ENCODE measurements at regions not wholly inside any gene's neighbourhood (a gene's known extent, or its start where the extent isn't known, plus 50 kb on each side); places are given as distances from the start of the nearest gene placed in this dataset.

DNA sequence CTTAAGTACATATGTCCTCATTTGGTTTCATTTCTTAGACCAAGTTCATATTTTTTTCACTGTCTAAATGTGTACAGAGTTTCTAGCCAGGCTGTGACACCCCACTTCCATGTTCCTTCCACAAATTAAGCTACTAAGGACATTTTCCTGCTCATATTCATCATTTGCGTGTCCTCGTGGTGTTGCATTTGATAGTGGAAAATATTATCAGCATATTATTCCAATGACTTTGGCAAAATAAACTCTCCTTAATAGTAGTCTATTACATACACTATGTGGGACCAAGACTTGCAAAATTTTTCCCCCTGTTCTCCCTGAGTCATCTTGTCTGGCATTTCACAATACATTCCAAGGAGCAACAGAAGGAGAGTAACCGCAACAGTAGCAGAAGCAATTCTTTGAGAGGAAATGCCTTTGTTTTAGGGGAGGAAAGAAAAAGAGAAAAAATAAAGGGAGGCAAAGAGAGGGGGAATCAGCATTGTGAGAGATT lies 599.2 kb downstream of the COL12A1 start:
- H3K4me3 ChIP-seq (ENCODE audit: low read depth, low read length) = peak overlapping the region; percentile 36
- TF ChIP-seq, protein P1, sequence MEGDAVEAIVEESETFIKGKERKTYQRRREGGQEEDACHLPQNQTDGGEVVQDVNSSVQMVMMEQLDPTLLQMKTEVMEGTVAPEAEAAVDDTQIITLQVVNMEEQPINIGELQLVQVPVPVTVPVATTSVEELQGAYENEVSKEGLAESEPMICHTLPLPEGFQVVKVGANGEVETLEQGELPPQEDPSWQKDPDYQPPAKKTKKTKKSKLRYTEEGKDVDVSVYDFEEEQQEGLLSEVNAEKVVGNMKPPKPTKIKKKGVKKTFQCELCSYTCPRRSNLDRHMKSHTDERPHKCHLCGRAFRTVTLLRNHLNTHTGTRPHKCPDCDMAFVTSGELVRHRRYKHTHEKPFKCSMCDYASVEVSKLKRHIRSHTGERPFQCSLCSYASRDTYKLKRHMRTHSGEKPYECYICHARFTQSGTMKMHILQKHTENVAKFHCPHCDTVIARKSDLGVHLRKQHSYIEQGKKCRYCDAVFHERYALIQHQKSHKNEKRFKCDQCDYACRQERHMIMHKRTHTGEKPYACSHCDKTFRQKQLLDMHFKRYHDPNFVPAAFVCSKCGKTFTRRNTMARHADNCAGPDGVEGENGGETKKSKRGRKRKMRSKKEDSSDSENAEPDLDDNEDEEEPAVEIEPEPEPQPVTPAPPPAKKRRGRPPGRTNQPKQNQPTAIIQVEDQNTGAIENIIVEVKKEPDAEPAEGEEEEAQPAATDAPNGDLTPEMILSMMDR (IDR thresholded peaks at IDR 0.05; ENCODE audit: insufficient read depth, low read length) = no peak
- DNase-seq (ENCODE audit: low read depth) = peak; percentile 97

DNA sequence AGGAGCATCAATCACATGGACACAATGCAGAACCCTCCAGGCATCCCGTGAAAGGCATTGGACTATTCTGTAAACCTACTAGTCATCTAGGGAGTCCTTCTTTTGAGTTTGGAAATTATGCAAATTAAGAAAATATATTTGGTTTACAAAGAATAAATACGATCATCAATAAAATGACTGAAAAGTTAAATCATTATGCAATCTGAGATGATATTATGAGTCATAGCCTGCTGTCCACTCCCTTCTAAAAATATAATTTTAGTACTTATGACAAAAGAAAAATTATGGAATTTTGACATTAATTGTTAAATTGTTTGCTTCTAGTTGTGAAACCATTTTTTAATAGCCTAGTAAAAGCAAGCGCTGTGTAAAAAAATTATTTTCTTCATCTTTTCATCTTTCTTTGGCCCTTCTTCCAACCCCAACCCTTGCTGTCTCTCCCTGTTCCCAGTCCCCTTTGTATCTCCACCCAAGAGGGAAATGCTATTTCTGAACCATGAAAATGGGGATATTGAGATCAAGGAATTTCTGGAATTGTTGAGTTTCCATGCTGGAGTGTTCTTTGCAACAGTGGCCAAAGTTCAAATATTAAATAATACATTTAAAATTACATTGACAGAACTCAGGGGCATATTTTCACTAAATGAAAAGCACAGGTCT lies 599.8 kb downstream of the COL12A1 start:
- TF ChIP-seq, protein P1 (IDR thresholded peaks at IDR 0.05; ENCODE audit: insufficient read depth, low read length) = no peak
- DNase-seq (ENCODE audit: low read depth) = no peak
- H3K4me3 ChIP-seq (ENCODE audit: low read depth, low read length) = no peak overlapping the region

DNA sequence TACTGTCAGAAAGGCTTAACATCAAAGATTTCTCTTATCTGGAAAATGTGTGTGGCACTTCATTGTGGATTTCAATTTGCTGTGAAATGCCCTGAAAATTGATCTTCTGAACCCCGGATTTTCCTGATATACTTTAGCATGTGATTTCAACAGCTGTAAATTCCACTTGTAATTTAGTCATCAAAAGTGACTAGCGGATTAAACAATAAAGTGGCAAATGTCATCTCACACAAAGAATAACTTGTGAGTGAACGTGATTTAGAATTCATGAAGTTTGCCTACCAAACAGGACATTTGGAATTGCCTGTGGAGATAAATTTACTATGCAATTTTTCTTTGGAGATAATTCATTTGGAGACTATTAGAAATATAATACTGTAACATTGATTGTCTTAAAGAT lies 601.6 kb downstream of the COL12A1 start:
- DNase-seq (ENCODE audit: low read depth) = no peak
- H3K4me3 ChIP-seq (ENCODE audit: low read depth, low read length) = no peak overlapping the region
- TF ChIP-seq, protein P1 (IDR thresholded peaks at IDR 0.05; ENCODE audit: insufficient read depth, low read length) = no peak

DNA sequence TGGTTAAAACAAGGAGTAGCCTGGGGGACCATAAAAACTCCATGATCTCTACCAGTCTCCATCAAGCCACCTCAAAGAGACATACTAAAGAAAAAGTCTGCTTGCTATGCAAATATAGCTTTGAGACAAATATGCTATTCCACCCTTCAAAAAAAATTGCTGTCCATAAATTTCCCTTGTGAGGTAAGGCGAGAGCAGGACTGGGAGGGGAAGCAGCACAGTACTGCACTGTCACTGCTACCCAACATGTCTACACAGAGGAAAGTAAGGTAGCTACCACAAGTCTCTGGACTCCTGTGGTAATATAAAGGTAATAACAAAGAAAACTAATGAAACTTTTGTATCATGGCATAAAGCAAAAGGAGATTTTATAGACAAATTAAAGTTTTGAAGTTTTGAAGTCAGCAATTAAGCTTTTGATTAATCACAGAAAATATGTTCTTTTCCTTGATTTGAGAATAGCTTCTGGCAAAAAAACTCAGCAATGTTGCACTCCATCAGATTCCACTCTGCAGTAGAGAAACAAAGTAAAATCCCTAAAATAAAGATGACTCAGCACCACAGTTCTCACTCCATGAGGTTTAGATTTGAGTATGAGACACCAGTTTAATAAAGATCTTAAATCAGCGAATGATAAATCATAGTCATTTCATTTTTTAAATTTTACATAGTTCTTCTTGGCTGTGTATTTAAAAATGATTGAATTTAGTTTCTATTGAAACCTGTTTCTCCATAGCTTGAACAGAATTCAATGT lies 602.4 kb downstream of the COL12A1 start:
- TF ChIP-seq, protein P1 (IDR thresholded peaks at IDR 0.05; ENCODE audit: insufficient read depth, low read length) = no peak
- peak; percentile 56 for DNase-seq (ENCODE audit: low read depth)
- H3K4me3 ChIP-seq (ENCODE audit: low read depth, low read length) = no peak overlapping the region

DNA sequence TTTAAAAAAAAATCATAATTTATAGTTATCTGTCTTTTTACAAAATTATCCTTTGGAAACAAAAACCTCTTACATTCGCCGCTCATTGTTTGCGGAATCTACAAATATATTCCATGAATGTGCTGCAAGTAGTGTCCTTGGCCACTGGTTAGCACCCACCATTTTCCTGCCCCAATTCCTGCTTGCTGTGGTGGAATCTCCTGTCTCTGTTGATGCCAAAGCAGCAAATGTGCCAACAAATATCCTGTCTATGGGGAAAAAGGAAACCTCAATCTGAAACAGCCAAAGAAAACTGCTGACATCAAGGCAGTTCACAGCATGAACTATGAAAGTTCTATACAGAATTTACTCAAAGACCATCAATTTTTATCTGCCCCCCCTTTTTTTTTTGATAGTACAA lies 603.6 kb downstream of the COL12A1 start:
- TF ChIP-seq, protein P1 (IDR thresholded peaks at IDR 0.05; ENCODE audit: insufficient read depth, low read length) = no peak
- no peak for DNase-seq (ENCODE audit: low read depth)
- no peak overlapping the region for H3K4me3 ChIP-seq (ENCODE audit: low read depth, low read length)

DNA sequence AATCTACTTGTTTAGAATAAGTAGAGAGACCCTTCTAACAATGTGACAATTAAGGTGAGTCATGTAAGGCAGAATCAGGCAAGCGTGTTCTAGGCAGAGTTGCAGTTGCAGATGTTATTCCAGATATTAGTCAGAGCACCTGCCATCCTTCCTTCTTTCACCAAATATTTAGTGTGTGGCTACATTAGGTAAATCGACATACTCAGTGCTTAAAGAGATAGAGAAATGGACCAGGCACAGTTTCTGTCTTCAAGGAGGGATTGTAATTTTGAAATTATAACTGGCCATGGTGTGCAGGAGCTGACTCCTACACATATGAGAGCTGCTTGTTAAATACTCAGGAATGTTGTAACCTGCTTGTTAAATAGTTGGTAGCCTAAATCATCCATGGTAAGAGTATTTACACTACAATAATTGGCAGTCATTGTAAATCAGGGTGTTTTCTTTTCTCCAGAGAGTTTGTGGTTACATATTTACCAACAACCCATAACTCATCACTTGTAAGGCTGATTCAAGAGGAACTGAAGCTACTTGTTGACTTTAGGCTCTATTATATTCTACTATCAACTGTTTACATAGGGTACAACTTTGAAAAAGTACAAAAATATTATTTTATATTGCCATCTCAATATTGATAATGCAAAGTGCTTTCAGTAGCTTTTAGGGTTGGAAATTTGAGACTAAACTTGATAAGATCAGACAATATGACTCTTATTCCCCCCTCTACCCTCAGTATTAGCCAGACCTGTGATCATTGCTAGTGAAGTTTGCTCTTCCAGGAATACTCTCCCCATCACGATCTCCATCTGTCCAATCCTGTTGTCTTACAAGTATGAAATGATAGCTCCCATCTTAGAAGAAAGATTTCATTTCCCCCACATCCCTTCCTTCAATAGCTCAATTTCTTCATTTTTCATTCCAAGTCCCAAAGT lies 607.1 kb downstream of the COL12A1 start:
- DNase-seq (ENCODE audit: low read depth) = no peak
- no peak overlapping the region for H3K4me3 ChIP-seq (ENCODE audit: low read depth, low read length)
- TF ChIP-seq, protein P1 (IDR thresholded peaks at IDR 0.05; ENCODE audit: insufficient read depth, low read length) = no peak

All from fibroblast of the aortic adventitia (primary cell).